ENCODE measurements at regions not wholly inside any gene's neighbourhood (a gene's known extent, or its start where the extent isn't known, plus 50 kb on each side); places are given as distances from the start of the nearest gene placed in this dataset.

- intact Hi-C loops (cut with DNase I; ENCODE audit: low total_unique reads), result no loop called here
- no peak for TF ChIP-seq CTCF (IDR thresholded peaks at IDR 0.05)
Measured at GRCh38 chrX:106499473-106499872, 112.3 kb upstream of the RADX start.

GRCh38 chrX:106510713-106511403 lies 100.9 kb upstream of the RADX start:
- intact Hi-C loops (cut with DNase I; ENCODE audit: low total_unique reads), result no loop called here

More at GRCh38 chrX:106499473-106499872, 112.3 kb upstream of the RADX start:
- no peak overlapping the region for H3K27ac ChIP-seq
- no peaks in the 10 kb centered on the region for H3K36me3 ChIP-seq
- no peaks in the 10 kb centered on the region for H3K4me1 ChIP-seq
- no peaks in the 10 kb centered on the region for H3K9me3 ChIP-seq
- no peak overlapping the region for H3K4me3 ChIP-seq
- no peaks in the 10 kb centered on the region for H3K27me3 ChIP-seq
- DNase-seq, result no peak

More at GRCh38 chrX:106510713-106511403, 100.9 kb upstream of the RADX start:
- no peaks in the 10 kb centered on the region for H3K27me3 ChIP-seq
- H3K27ac ChIP-seq, result no peak overlapping the region
- no peaks in the 10 kb centered on the region for H3K4me1 ChIP-seq
- H3K9me3 ChIP-seq, result no peaks in the 10 kb centered on the region
- no peak for TF ChIP-seq CTCF (IDR thresholded peaks at IDR 0.05)
- no peaks in the 10 kb centered on the region for H3K36me3 ChIP-seq
- no peak overlapping the region for H3K4me3 ChIP-seq
- no peak for DNase-seq

All from tibial artery (tissue), 4 donors.